H1 (cell line): ENCODE measurements at regions not wholly inside any gene's neighbourhood (a gene's known extent, or its start where the extent isn't known, plus 50 kb on each side); places are given as distances from the start of the nearest gene placed in this dataset.

Experiments used
- CTCF ChIA-PET: fragments of 300-600 bp; sonication (Branson Sonifier 250); formaldehyde crosslinking; loops from one replicate; lab custom pipeline; 2021; ENCODE audit not compliant: partially characterized antibody; lab: Charles Lee
- POLR2A ChIA-PET: fragments of 300-600 bp; sonication (Branson Sonifier 250); formaldehyde crosslinking; loops from one replicate; lab custom pipeline; 2021; ENCODE audit warnings: inconsistent platforms; ENCODE audit not compliant: partially characterized antibody; lab: Charles Lee
- DNase-seq, 2 experiments: peaks; one replicate each; pipeline versions ENCODE4 v3.0.0 to v3.0.0-alpha.2; 2010 to 2022; ENCODE audit warnings: low spot score in 2 of 2, low read depth in 1 of 2, mixed read lengths in 1 of 2
- FAIRE-seq: peaks from 2 replicates; lab custom pipeline; 2011; peaks lifted over from hg19 to GRCh38; lab: Jason Lieb, UNC
- H2AFZ ChIP-seq: 2 replicates; pipeline ENCODE4 v1.8.1; 2012; ENCODE audit warnings: low read length, inconsistent platforms
- H2AK5ac ChIP-seq: 2 replicates; pipeline ENCODE4 v1.6.1; 2013; ENCODE audit warnings: low read depth, low read length
- H2BK120ac ChIP-seq: replicated peaks from 2 replicates; pipeline ENCODE3; 2013; ENCODE audit warnings: low read depth, low read length, inconsistent platforms
- H2BK12ac ChIP-seq: 2 replicates; pipeline ENCODE4 v1.6.1; 2013; ENCODE audit warnings: low read depth, low read length
- H2BK15ac ChIP-seq: 2 replicates; pipeline ENCODE4 v1.6.1; 2013; ENCODE audit warnings: low read length
- H2BK20ac ChIP-seq: 2 replicates; pipeline ENCODE4 v1.6.1; 2013; ENCODE audit warnings: low read length
- H2BK5ac ChIP-seq: 2 replicates; pipeline ENCODE4 v1.6.1; 2013; ENCODE audit warnings: low read depth, low read length
- H3K14ac ChIP-seq: 2 replicates; pipeline ENCODE4 v1.6.1; 2013; ENCODE audit warnings: inconsistent platforms; ENCODE audit not compliant: insufficient read length
- H3K18ac ChIP-seq: 2 replicates; pipeline ENCODE4 v1.6.1; 2013; ENCODE audit warnings: low read length; ENCODE audit errors: extremely low read depth
- H3K23ac ChIP-seq: 2 replicates; pipeline ENCODE4 v1.6.1; 2013; ENCODE audit warnings: inconsistent platforms; ENCODE audit not compliant: insufficient read length
- H3K23me2 ChIP-seq: 2 replicates; pipeline ENCODE4 v1.6.1; 2013; ENCODE audit warnings: low read depth, low read length
- H3K27ac ChIP-seq: 2 replicates; pipeline ENCODE4 v1.6.1; 2011; ENCODE audit warnings: low read depth, low read length, inconsistent platforms
- H3K27me3 ChIP-seq, 4 experiments: replicated peaks in 1 of 4; 1 replicate in 1 of 4; 2 replicates in 3 of 4; pipeline versions ENCODE4 v1.6.1 to v1.8.1; 2011 to 2013; ENCODE audit warnings: low read length in 3 of 4, mild to moderate bottlenecking in 3 of 4, inconsistent platforms in 2 of 4, mixed read lengths in 2 of 4, moderate library complexity in 1 of 4; ENCODE audit not compliant: control insufficient read depth in 3 of 4, insufficient read depth in 3 of 4; ENCODE audit errors: extremely low read depth in 1 of 4
- H3K36me3 ChIP-seq, 4 experiments: 2 replicates each; pipeline versions ENCODE4 v1.6.1 to v1.8.1; 2011 to 2013; ENCODE audit warnings: mild to moderate bottlenecking in 4 of 4, low read length in 3 of 4, moderate library complexity in 2 of 4, control low read depth in 1 of 4, inconsistent platforms in 1 of 4; ENCODE audit not compliant: insufficient read depth in 4 of 4, control insufficient read depth in 2 of 4
- H3K4ac ChIP-seq: replicated peaks from 2 replicates; pipeline ENCODE3; 2013; ENCODE audit warnings: low read length, low read depth, mixed read lengths, inconsistent platforms; ENCODE audit not compliant: insufficient read length
- H3K4me1 ChIP-seq, 4 experiments: replicated peaks in 1 of 4; 1 replicate in 1 of 4; 2 replicates in 3 of 4; pipeline versions ENCODE4 v1.6.1 to v1.8.1; 2011 to 2013; ENCODE audit warnings: low read length in 3 of 4, inconsistent platforms in 2 of 4, mixed read lengths in 1 of 4; ENCODE audit not compliant: insufficient read depth in 4 of 4, control insufficient read depth in 3 of 4
- H3K4me2 ChIP-seq, 2 experiments: 2 replicates each; pipeline versions ENCODE4 v1.6.1 to v1.8.1; 2011 to 2013; ENCODE audit warnings: low read depth in 2 of 2, low read length in 2 of 2, control low read depth in 1 of 2, inconsistent platforms in 1 of 2, mild to moderate bottlenecking in 1 of 2; ENCODE audit not compliant: insufficient read depth in 1 of 2
- H3K4me3 ChIP-seq, 4 experiments: fragments of 200-600, 300-600 bp in 1 of 4; sonication (generic), shearing (Covaris generic), sonication (Bioruptor Twin) in 1 of 4; 2 replicates each; pipeline versions ENCODE4 v1.5.1 to v1.8.1; 2011 to 2016; ENCODE audit warnings: low read length in 4 of 4, low read depth in 3 of 4, control low read depth in 2 of 4, inconsistent platforms in 2 of 4, mild to moderate bottlenecking in 2 of 4, mixed read lengths in 1 of 4, moderate library complexity in 1 of 4; ENCODE audit not compliant: insufficient read depth in 2 of 4; ENCODE audit errors: extremely low read depth in 1 of 4
- H3K56ac ChIP-seq: replicated peaks from 2 replicates; pipeline ENCODE3; 2013; ENCODE audit warnings: low read depth, mild to moderate bottlenecking, mixed read lengths, low read length, inconsistent platforms; ENCODE audit not compliant: insufficient read length
- H3K79me1 ChIP-seq: 2 replicates; pipeline ENCODE4 v1.6.1; 2013; ENCODE audit warnings: low read depth, low read length, control low read depth
- H3K79me2 ChIP-seq, 2 experiments: 2 replicates each; pipeline versions ENCODE4 v1.6.1 to v1.8.1; 2012 to 2013; ENCODE audit warnings: low read length in 2 of 2, mild to moderate bottlenecking in 2 of 2, inconsistent platforms in 1 of 2; ENCODE audit not compliant: insufficient read depth in 2 of 2, control insufficient read depth in 1 of 2
- H3K9ac ChIP-seq, 4 experiments: replicated peaks in 1 of 4; 1 replicate in 1 of 4; 2 replicates in 3 of 4; pipeline versions ENCODE4 v1.6.1 to v1.8.1; 2011 to 2013; ENCODE audit warnings: low read depth in 3 of 4, low read length in 3 of 4, control low read depth in 2 of 4, mild to moderate bottlenecking in 2 of 4, moderate library complexity in 2 of 4, inconsistent platforms in 1 of 4; ENCODE audit errors: extremely low read depth in 1 of 4
- H3K9me3 ChIP-seq, 2 experiments: 2 replicates each; pipeline versions ENCODE4 v1.6.1 to v1.8.1; 2012 to 2013; ENCODE audit warnings: mild to moderate bottlenecking in 2 of 2, moderate library complexity in 2 of 2, control low read depth in 1 of 2, inconsistent platforms in 1 of 2, low read depth in 1 of 2, low read length in 1 of 2, mixed read lengths in 1 of 2; ENCODE audit not compliant: insufficient read depth in 2 of 2
- H4K20me1 ChIP-seq, 2 experiments: replicated peaks in 1 of 2; 2 replicates each; pipeline versions ENCODE3 to v1.8.1; 2011 to 2013; ENCODE audit warnings: inconsistent platforms in 2 of 2, low read length in 2 of 2, mild to moderate bottlenecking in 1 of 2; ENCODE audit not compliant: insufficient read depth in 2 of 2, control insufficient read depth in 1 of 2
- H4K5ac ChIP-seq: 2 replicates; pipeline ENCODE4 v1.6.1; 2013; ENCODE audit warnings: low read length, low read depth, mixed read lengths, inconsistent platforms; ENCODE audit not compliant: insufficient read length
- H4K8ac ChIP-seq: 2 replicates; pipeline ENCODE4 v1.8.0; 2013; ENCODE audit warnings: mild to moderate bottlenecking, moderate library complexity, low read length, inconsistent platforms; ENCODE audit not compliant: insufficient read depth; ENCODE audit errors: extremely low read depth
- H4K91ac ChIP-seq: replicated peaks from 2 replicates; pipeline ENCODE3; 2013; ENCODE audit warnings: low read length, mixed read lengths, inconsistent platforms; ENCODE audit not compliant: insufficient read length
- BCL11A ChIP-seq, 2 experiments: IDR thresholded peaks; one replicate each; pipeline ENCODE4 v1.6.1; 2011; ENCODE audit warnings: low read depth in 2 of 2, low read length in 2 of 2, mild to moderate bottlenecking in 2 of 2
- CBX5 ChIP-seq: fragments of 300-800, 300-1000 bp; sonication (generic); IDR thresholded peaks from 2 replicates; pipeline ENCODE4 v1.7.1; 2016; ENCODE audit warnings: antibody characterized with exemption, low read length, low read depth
- GABPA ChIP-seq: IDR thresholded peaks from 2 replicates; pipeline ENCODE4 v1.6.1; 2011; ENCODE audit warnings: mild to moderate bottlenecking, low read length, moderate library complexity, borderline replicate concordance; ENCODE audit not compliant: insufficient read depth
- KDM4A ChIP-seq: IDR thresholded peaks from one replicate; pipeline ENCODE4 v1.7.1; 2012; ENCODE audit warnings: low read depth, mild to moderate bottlenecking, moderate library complexity, low read length, inconsistent platforms; ENCODE audit not compliant: severe bottlenecking
- PHF8 ChIP-seq: fragments of 200-600 bp; sonication (generic); conservative IDR thresholded peaks from 2 replicates; pipeline ENCODE4 v1.7.1; 2012; ENCODE audit warnings: low read depth, mild to moderate bottlenecking, inconsistent platforms, low read length, moderate library complexity
- SAP30 ChIP-seq: fragments of 300-600 bp; sonication (generic); IDR thresholded peaks from 2 replicates; pipeline ENCODE4 v1.7.1; 2012; ENCODE audit warnings: low read length, moderate library complexity, mild to moderate bottlenecking, inconsistent platforms; ENCODE audit not compliant: insufficient read depth, insufficient replicate concordance
- SRF ChIP-seq: IDR thresholded peaks from 2 replicates; pipeline ENCODE4 v1.6.1; 2011; ENCODE audit warnings: mild to moderate bottlenecking, low read depth, low read length, moderate library complexity
- TEAD4 ChIP-seq: IDR thresholded peaks from 2 replicates; pipeline ENCODE4 v1.6.1; 2012; ENCODE audit warnings: low read depth, low read length, inconsistent platforms, mixed read lengths

- Histone ChIP-seq H3K4me1 (peaks cover 0 to 3% (median 0%) of the 10 kb centered on the region in 4 experiments; a peak in 1 of 7 replicates), H2BK15ac (no peak overlapping the region), H3K79me1 (no peaks in the 10 kb centered on the region), H3K23me2 (no peaks in the 10 kb centered on the region), H3K27ac (no peak overlapping the region), H3K9me3 (no peaks in the 10 kb centered on the region), H3K79me2 (no peaks in the 10 kb centered on the region), H3K4me2 (no peak overlapping the region), H3K23ac (no peak overlapping the region), H2BK12ac (no peak overlapping the region), H3K14ac (no peak overlapping the region), H3K27me3 (no peaks in the 10 kb centered on the region), H3K4ac (no peak overlapping the region), H2AK5ac (no peak overlapping the region), H3K36me3 (no peaks in the 10 kb centered on the region), H4K20me1 (no peaks in the 10 kb centered on the region), H2BK120ac (no peak overlapping the region), H4K5ac (no peak overlapping the region), H4K91ac (no peak overlapping the region), H2AFZ (no peak overlapping the region), H2BK20ac (no peak overlapping the region), H3K9ac (no peak overlapping the region), H2BK5ac (no peak overlapping the region), H3K4me3 (no peak overlapping the region), H3K56ac (no peak overlapping the region), H3K18ac (no peak overlapping the region; the same call in 1 of the 2 replicates), H4K8ac (no peak overlapping the region)
- ChIA-PET CTCF (no interaction called here), POLR2A (no interaction called here)
- FAIRE-seq (no peak), DNase-seq (no peak)
- TF ChIP-seq SAP30 (no peak), BCL11A (IDR thresholded peaks at IDR 0.05; ENCODE audit: low read depth in 2 of 2, low read length in 2 of 2) (no peak), SRF (no peak), GABPA (no peak), CBX5 (no peak), TEAD4 (no peak), KDM4A (no peak), PHF8 (no peak)
Observed at GRCh38 chr13:37981932-37982331, 112.4 kb upstream of the TRPC4 start.
